K562 (cell line): ENCODE measurements at regions not wholly inside any gene's neighbourhood (a gene's known extent, or its start where the extent isn't known, plus 50 kb on each side); places are given as distances from the start of the nearest gene placed in this dataset.

Experiments
- ATAC-seq: fragments of 200-7000 bp; cut with Tn5 transposase; 3 replicates; pipeline ENCODE4 v1.9.1; 2020; ENCODE audit warnings: moderate library complexity
- BruUV-seq: library from RNA; stranded (reverse); fragments of 400-500 nt; replicated peaks from 2 replicates; lab custom pipeline; 2021; lab: Mats Ljungman, UMichigan
- CTCF ChIA-PET: fragments of 300-600 bp; formaldehyde crosslinking; extraction: SDS; loops from one replicate; lab custom pipeline; 2021; ENCODE audit warnings: low intra/inter-chr PET ratio; lab: Yijun Ruan, JAX
- POLR2A ChIA-PET: fragments of 300-600, 350-650 bp; sonication (Branson Sonifier 250); formaldehyde crosslinking; extraction: SDS; loops from one replicate; lab custom pipeline; 2021; ENCODE audit warnings: antibody characterized with exemption, inconsistent platforms; lab: Yijun Ruan, JAX
- DNase-seq, 4 experiments: peaks; one replicate each; pipeline versions ENCODE4 v3.0.0 to v3.0.0-alpha.2; 2011 to 2018; ENCODE audit warnings: low spot score in 3 of 4, mixed read lengths in 3 of 4; ENCODE audit errors: extremely low read depth in 1 of 4
- FAIRE-seq: peaks from 2 replicates; lab custom pipeline; 2011; peaks lifted over from hg19 to GRCh38; lab: Jason Lieb, UNC
- H2AFZ ChIP-seq: 2 replicates; pipeline ENCODE4 v1.6.0; 2011; ENCODE audit warnings: low read depth, low read length, control low read depth, inconsistent platforms
- H3K27ac ChIP-seq: fragments of 200-600 bp; 3 replicates; pipeline ENCODE4 v1.8.0; 2011; ENCODE audit warnings: low read depth, mild to moderate bottlenecking, control low read depth, inconsistent platforms, low read length, moderate library complexity, mixed read lengths; ENCODE audit errors: extremely low read depth
- H3K27me3 ChIP-seq, 2 experiments: fragments of 300-600 bp in 1 of 2; 2 replicates in 1 of 2; 3 replicates in 1 of 2; pipeline versions ENCODE4 v1.6.0 to v1.8.0; 2011; ENCODE audit warnings: inconsistent platforms in 2 of 2, low read length in 2 of 2, mild to moderate bottlenecking in 1 of 2, mixed read lengths in 1 of 2, moderate library complexity in 1 of 2; ENCODE audit not compliant: control insufficient read depth in 2 of 2, insufficient read depth in 2 of 2
- H3K36me3 ChIP-seq: fragments of 300-600 bp; 3 replicates; pipeline ENCODE4 v1.8.0; 2011; ENCODE audit warnings: mild to moderate bottlenecking, low read length, inconsistent platforms; ENCODE audit not compliant: control insufficient read depth, insufficient read depth
- H3K4me1 ChIP-seq, 2 experiments: fragments of 200-600 bp in 1 of 2; replicated peaks in 1 of 2; 2 replicates in 1 of 2; 3 replicates in 1 of 2; pipeline versions ENCODE4 v1.5.1 to v1.8.0; 2011; ENCODE audit warnings: inconsistent platforms in 2 of 2, low read length in 2 of 2, mild to moderate bottlenecking in 1 of 2, mixed read lengths in 1 of 2, moderate library complexity in 1 of 2; ENCODE audit not compliant: control insufficient read depth in 2 of 2, insufficient read depth in 2 of 2
- H3K4me2 ChIP-seq: 2 replicates; pipeline ENCODE4 v1.6.1; 2011; ENCODE audit warnings: low read length, control low read depth, inconsistent platforms, mixed read lengths; ENCODE audit not compliant: insufficient read depth
- H3K4me3 ChIP-seq: fragments of 200-600 bp; sonication (generic), shearing (Covaris generic); 2 replicates; pipeline ENCODE4 v1.5.1; 2016; ENCODE audit warnings: control low read depth, inconsistent platforms
- H3K79me2 ChIP-seq: fragments of 200-600 bp; 3 replicates; pipeline ENCODE4 v1.8.0; 2011; ENCODE audit warnings: low read length, inconsistent platforms; ENCODE audit not compliant: control insufficient read depth, insufficient read depth
- H3K9ac ChIP-seq, 2 experiments: 2 replicates each; pipeline versions ENCODE4 v1.6.0 to v1.6.1; 2011; ENCODE audit warnings: low read depth in 2 of 2, low read length in 2 of 2, control low read depth in 1 of 2, inconsistent platforms in 1 of 2, mild to moderate bottlenecking in 1 of 2, mixed read lengths in 1 of 2; ENCODE audit not compliant: insufficient read depth in 1 of 2
- H3K9me1 ChIP-seq: one replicate; pipeline ENCODE4 v1.6.0; 2011; ENCODE audit warnings: inconsistent platforms, mild to moderate bottlenecking, low read length, moderate library complexity; ENCODE audit not compliant: control insufficient read depth, insufficient read depth
- H3K9me3 ChIP-seq: replicated peaks from 2 replicates; pipeline ENCODE4 v1.5.1; 2011; ENCODE audit warnings: low read depth, low read length, inconsistent platforms; ENCODE audit not compliant: control insufficient read depth, insufficient read depth
- H4K20me1 ChIP-seq: replicated peaks from 2 replicates; pipeline ENCODE4 v1.6.1; 2011; ENCODE audit warnings: low read length, inconsistent platforms, mixed read lengths; ENCODE audit not compliant: control insufficient read depth, insufficient read depth
- CBFA2T3 ChIP-seq: fragments of 450-650 bp; IDR thresholded peaks from 2 replicates; pipeline ENCODE4 v1.6.1; 2017
- DMBX1 ChIP-seq: fragments of 250-450 bp; sonication (Bioruptor Pico); IDR thresholded peaks from 2 replicates; pipeline ENCODE4 v1.8.0; 2022; ENCODE audit warnings: inconsistent platforms, mild to moderate bottlenecking, moderate library complexity, borderline replicate concordance
- FOXK2 ChIP-seq, 2 experiments: fragments of 450-650 bp; IDR thresholded peaks in 1 of 2; conservative IDR thresholded peaks in 1 of 2; 2 replicates each; pipeline ENCODE4 v1.6.1; 2016; ENCODE audit warnings: low read depth in 2 of 2, mild to moderate bottlenecking in 1 of 2
- GATA2 ChIP-seq: sonication (generic); formaldehyde crosslinking; IDR thresholded peaks from 2 replicates; pipeline ENCODE4 v1.4.0; 2020; ENCODE audit warnings: mild to moderate bottlenecking, missing genetic modification reagents
- HNRNPUL1 ChIP-seq: fragments of 200-400 bp; formaldehyde crosslinking; IDR thresholded peaks from 2 replicates; pipeline ENCODE4 v1.6.1; 2017; ENCODE audit warnings: low read length
- IRF2 ChIP-seq: sonication (generic); formaldehyde crosslinking; IDR thresholded peaks from 2 replicates; pipeline ENCODE4 v1.8.1; 2022; ENCODE audit warnings: mild to moderate bottlenecking, missing genetic modification reagents
- MCM3 ChIP-seq: fragments of 450-650 bp; IDR thresholded peaks from 2 replicates; pipeline ENCODE4 v1.6.1; 2016
- MECOM ChIP-seq: fragments of 250-450 bp; sonication (Bioruptor Pico); IDR thresholded peaks from 2 replicates; pipeline ENCODE4 v1.8.0; 2022; ENCODE audit warnings: inconsistent platforms
- TRIM28 ChIP-seq: fragments of 450-650 bp; IDR thresholded peaks from 2 replicates; pipeline ENCODE4 v1.6.1; 2017
- U2AF1 ChIP-seq: fragments of 200-400 bp; formaldehyde crosslinking; optimal IDR thresholded peaks from 2 replicates; pipeline ENCODE3; 2017; ENCODE audit warnings: mild to moderate bottlenecking, low read depth, low read length, moderate library complexity
- ZBTB1 ChIP-seq: sonication (generic); formaldehyde crosslinking; IDR thresholded peaks from 2 replicates; pipeline ENCODE4 v1.8.1; 2023; ENCODE audit warnings: missing genetic modification reagents, low read depth, mild to moderate bottlenecking, borderline replicate concordance
- ZNF133 ChIP-seq: fragments of 250-450 bp; sonication (Bioruptor Pico); IDR thresholded peaks from 2 replicates; pipeline ENCODE4 v1.4.0; 2020; ENCODE audit warnings: mild to moderate bottlenecking
- WGBS: fragments of 100-300 bp; shearing (Covaris generic); methylation state at CpG from one replicate; pipeline ENCODE4 v1.1.6; 2016; ENCODE audit warnings: low coverage, mixed read lengths; ENCODE audit not compliant: insufficient coverage; ENCODE audit errors: missing lambda C conversion rate; 5-methylcytosine and 5-hydroxymethylcytosine counted together
- in situ Hi-C: fragments of 300-500 bp; cut with MboI; formaldehyde crosslinking; loops from 4 replicates; pipeline ENCODE4 v1.15.0; 2018; ENCODE audit warnings: inconsistent platforms, mixed read lengths
- intact Hi-C: fragments of 100-400 bp; cut with micrococcal nuclease; formaldehyde crosslinking; loops from 2 replicates; pipeline ENCODE4 v1.14.2; 2022
- TF ChIP-seq, protein P1 (sequence below): fragments of 250-450 bp; sonication (Bioruptor Pico); IDR thresholded peaks from 2 replicates; pipeline ENCODE4 v1.4.0; 2020
- TF ChIP-seq, protein P2 (sequence below): fragments of 250-450 bp; sonication (Bioruptor Pico); IDR thresholded peaks from 2 replicates; pipeline ENCODE4 v1.4.0; 2020; ENCODE audit warnings: mild to moderate bottlenecking
- TF ChIP-seq, protein P3 (sequence below): fragments of 250-450 bp; sonication (Bioruptor Pico); IDR thresholded peaks from 2 replicates; pipeline ENCODE4 v1.4.0; 2020; ENCODE audit warnings: mild to moderate bottlenecking, moderate library complexity
- TF ChIP-seq, protein P4 (sequence below): fragments of 250-450 bp; sonication (Bioruptor Pico); IDR thresholded peaks from 2 replicates; pipeline ENCODE4 v1.5.0; 2021; ENCODE audit warnings: mild to moderate bottlenecking, borderline replicate concordance

DNA sequence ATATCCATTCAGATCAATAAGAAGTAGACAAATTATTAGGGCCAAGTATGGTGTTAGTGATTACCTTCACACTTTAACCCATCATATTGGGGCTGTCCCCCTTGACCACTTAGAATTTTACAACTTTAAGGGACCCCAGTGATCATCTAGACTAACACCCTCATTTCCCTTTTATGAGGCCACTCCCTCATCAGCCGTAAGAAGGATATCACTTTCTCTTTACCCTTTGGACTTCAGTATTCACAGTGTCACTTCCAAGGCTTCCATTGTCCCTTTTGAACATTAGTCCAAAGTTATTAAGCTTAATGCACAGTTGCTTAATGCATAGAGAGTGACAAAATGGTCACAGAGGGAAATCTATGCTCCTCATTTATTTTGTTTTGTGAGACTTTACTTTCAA lies 172.4 kb upstream of the MPPED2 start (continued):
- TF ChIP-seq, protein P1, sequence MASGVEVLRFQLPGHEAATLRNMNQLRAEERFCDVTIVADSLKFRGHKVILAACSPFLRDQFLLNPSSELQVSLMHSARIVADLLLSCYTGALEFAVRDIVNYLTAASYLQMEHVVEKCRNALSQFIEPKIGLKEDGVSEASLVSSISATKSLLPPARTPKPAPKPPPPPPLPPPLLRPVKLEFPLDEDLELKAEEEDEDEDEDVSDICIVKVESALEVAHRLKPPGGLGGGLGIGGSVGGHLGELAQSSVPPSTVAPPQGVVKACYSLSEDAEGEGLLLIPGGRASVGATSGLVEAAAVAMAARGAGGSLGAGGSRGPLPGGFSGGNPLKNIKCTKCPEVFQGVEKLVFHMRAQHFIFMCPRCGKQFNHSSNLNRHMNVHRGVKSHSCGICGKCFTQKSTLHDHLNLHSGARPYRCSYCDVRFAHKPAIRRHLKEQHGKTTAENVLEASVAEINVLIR (CRISPR knock-in tag) = no peak
- TF ChIP-seq, protein P2, sequence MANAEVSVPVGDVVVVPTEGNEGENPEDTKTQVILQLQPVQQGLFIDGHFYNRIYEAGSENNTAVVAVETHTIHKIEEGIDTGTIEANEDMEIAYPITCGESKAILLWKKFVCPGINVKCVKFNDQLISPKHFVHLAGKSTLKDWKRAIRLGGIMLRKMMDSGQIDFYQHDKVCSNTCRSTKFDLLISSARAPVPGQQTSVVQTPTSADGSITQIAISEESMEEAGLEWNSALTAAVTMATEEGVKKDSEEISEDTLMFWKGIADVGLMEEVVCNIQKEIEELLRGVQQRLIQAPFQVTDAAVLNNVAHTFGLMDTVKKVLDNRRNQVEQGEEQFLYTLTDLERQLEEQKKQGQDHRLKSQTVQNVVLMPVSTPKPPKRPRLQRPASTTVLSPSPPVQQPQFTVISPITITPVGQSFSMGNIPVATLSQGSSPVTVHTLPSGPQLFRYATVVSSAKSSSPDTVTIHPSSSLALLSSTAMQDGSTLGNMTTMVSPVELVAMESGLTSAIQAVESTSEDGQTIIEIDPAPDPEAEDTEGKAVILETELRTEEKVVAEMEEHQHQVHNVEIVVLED (CRISPR knock-in tag) = no peak
- no peak for TF ChIP-seq GATA2
- TF ChIP-seq DMBX1 (CRISPR knock-in tag) = no peak
- no peak for TF ChIP-seq ZNF133 (CRISPR knock-in tag)
- TF ChIP-seq U2AF1 = no peak
- no peak for TF ChIP-seq MECOM
- TF ChIP-seq TRIM28 = no peak
- TF ChIP-seq, all 486 proteins: peak for 0

DNA sequence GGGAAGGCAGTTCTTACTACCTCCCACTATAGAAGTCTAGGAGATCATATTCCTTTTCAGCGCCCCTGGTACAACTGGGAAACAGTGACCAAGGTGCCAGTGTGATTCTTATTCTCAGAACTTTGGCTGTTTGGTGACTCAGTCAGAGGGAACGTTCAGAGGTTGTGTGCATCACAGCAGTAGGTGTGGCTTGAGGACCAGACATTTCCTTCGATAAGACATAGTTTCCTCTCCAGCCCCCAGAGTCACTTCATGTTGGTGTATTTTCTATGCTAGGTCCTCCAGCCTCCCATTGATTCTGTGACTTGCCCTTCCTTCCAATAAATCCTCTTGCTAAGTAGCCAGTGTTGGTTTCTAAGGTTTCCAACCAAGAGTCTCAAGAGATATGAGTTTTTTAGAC lies 171.9 kb upstream of the MPPED2 start:
- Histone ChIP-seq H3K27ac (no peak overlapping the region), H2AFZ (no peak overlapping the region), H3K9me3 (no peaks in the 10 kb centered on the region), H3K27me3 (no peaks in the 10 kb centered on the region), H3K79me2 (no peaks in the 10 kb centered on the region), H3K4me3 (no peak overlapping the region), H3K36me3 (no peaks in the 10 kb centered on the region), H3K9me1 (no peaks in the 10 kb centered on the region), H3K9ac (no peak overlapping the region), H4K20me1 (no peaks in the 10 kb centered on the region), H3K4me1 (no peaks in the 10 kb centered on the region), H3K4me2 (no peak overlapping the region)
- CTCF ChIA-PET = no interaction called here
- no peak for ATAC-seq
- WGBS = 0% methylated on average over 3 of the region's 3 CpGs
- BruUV-seq = no TSS peak
- POLR2A ChIA-PET = no interaction called here
- no peak for FAIRE-seq
- intact Hi-C loops (no loop called here), in situ Hi-C loops (no loop called here)
- no peak for DNase-seq
- TF ChIP-seq CBFA2T3 (no peak), FOXK2 (conservative IDR thresholded peaks at IDR 0.05 in 1 of 2, IDR thresholded peaks at IDR 0.05 in 1 of 2; ENCODE audit: low read depth in 2 of 2) (no peak), ZBTB1 (CRISPR knock-in tag) (no peak), IRF2 (CRISPR knock-in tag) (no peak), MCM3 (no peak), HNRNPUL1 (no peak)
- TF ChIP-seq, protein P3, sequence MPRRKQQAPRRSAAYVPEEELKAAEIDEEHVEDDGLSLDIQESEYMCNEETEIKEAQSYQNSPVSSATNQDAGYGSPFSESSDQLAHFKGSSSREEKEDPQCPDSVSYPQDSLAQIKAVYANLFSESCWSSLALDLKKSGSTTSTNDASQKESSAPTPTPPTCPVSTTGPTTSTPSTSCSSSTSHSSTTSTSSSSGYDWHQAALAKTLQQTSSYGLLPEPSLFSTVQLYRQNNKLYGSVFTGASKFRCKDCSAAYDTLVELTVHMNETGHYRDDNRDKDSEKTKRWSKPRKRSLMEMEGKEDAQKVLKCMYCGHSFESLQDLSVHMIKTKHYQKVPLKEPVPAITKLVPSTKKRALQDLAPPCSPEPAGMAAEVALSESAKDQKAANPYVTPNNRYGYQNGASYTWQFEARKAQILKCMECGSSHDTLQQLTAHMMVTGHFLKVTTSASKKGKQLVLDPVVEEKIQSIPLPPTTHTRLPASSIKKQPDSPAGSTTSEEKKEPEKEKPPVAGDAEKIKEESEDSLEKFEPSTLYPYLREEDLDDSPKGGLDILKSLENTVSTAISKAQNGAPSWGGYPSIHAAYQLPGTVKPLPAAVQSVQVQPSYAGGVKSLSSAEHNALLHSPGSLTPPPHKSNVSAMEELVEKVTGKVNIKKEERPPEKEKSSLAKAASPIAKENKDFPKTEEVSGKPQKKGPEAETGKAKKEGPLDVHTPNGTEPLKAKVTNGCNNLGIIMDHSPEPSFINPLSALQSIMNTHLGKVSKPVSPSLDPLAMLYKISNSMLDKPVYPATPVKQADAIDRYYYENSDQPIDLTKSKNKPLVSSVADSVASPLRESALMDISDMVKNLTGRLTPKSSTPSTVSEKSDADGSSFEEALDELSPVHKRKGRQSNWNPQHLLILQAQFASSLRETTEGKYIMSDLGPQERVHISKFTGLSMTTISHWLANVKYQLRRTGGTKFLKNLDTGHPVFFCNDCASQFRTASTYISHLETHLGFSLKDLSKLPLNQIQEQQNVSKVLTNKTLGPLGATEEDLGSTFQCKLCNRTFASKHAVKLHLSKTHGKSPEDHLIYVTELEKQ (CRISPR knock-in tag) = no peak
- TF ChIP-seq, protein P4, sequence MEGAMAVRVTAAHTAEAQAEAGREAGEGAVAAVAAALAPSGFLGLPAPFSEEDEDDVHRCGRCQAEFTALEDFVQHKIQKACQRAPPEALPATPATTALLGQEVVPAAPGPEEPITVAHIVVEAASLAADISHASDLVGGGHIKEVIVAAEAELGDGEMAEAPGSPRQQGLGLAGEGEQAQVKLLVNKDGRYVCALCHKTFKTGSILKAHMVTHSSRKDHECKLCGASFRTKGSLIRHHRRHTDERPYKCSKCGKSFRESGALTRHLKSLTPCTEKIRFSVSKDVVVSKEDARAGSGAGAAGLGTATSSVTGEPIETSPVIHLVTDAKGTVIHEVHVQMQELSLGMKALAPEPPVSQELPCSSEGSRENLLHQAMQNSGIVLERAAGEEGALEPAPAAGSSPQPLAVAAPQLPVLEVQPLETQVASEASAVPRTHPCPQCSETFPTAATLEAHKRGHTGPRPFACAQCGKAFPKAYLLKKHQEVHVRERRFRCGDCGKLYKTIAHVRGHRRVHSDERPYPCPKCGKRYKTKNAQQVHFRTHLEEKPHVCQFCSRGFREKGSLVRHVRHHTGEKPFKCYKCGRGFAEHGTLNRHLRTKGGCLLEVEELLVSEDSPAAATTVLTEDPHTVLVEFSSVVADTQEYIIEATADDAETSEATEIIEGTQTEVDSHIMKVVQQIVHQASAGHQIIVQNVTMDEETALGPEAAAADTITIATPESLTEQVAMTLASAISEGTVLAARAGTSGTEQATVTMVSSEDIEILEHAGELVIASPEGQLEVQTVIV = no peak
